Naive thymus-derived CD4-positive, alpha-beta T cell (primary cell): ENCODE measurements at regions not wholly inside any gene's neighbourhood (a gene's known extent, or its start where the extent isn't known, plus 50 kb on each side); places are given as distances from the start of the nearest gene placed in this dataset.

ENCODE experiments used
- ATAC-seq: fragments of 150-1000 bp; cut with Tn5 transposase; 2 replicates; pipeline ENCODE4 v1.10.0; 2021; ENCODE audit warnings: mild to moderate bottlenecking, moderate library complexity
- CTCF ChIA-PET: fragments of 350-600 bp; sonication (Branson Sonifier 250); formaldehyde crosslinking; loops from one replicate; lab custom pipeline; 2021; ENCODE audit warnings: antibody characterized with exemption; lab: Charles Lee
- POLR2A ChIA-PET: fragments of 350-600 bp; sonication (Branson Sonifier 250); formaldehyde crosslinking; loops from one replicate; lab custom pipeline; 2021; ENCODE audit warnings: antibody characterized with exemption, inconsistent platforms; lab: Charles Lee
- DNase-seq, 9 donors: peaks; one replicate each; pipeline versions ENCODE4 v3.0.0 to v3.0.0-alpha.2; 2020 to 2022; ENCODE audit warnings: mixed read lengths in 1 of 9
- H3K27ac ChIP-seq: one replicate; pipeline ENCODE4 v1.7.0; 2013; ENCODE audit warnings: mild to moderate bottlenecking, low read depth, low read length, moderate library complexity
- H3K27me3 ChIP-seq, 2 donors: one replicate each; pipeline ENCODE4 v1.7.0; 2013; ENCODE audit warnings: low read length in 2 of 2, mild to moderate bottlenecking in 2 of 2, moderate library complexity in 2 of 2; ENCODE audit not compliant: control insufficient read depth in 2 of 2, insufficient read depth in 2 of 2
- H3K36me3 ChIP-seq, 3 experiments: 1 replicate in 2 of 3; 2 replicates in 1 of 3; pipeline ENCODE4 v1.7.0; 2013; ENCODE audit warnings: low read length in 3 of 3, mild to moderate bottlenecking in 3 of 3, moderate library complexity in 1 of 3; ENCODE audit not compliant: insufficient read depth in 3 of 3, control insufficient read depth in 2 of 3
- H3K4me1 ChIP-seq, 2 donors: one replicate each; pipeline ENCODE4 v1.7.0; 2013; ENCODE audit warnings: low read length in 2 of 2, mild to moderate bottlenecking in 2 of 2, moderate library complexity in 1 of 2; ENCODE audit not compliant: control insufficient read depth in 2 of 2, insufficient read depth in 2 of 2
- H3K4me3 ChIP-seq: 2 replicates; pipeline ENCODE4 v1.7.0; 2013; ENCODE audit warnings: mild to moderate bottlenecking, low read length
- H3K9me3 ChIP-seq, 3 experiments: 1 replicate in 2 of 3; 2 replicates in 1 of 3; pipeline ENCODE4 v1.7.0; 2013; ENCODE audit warnings: low read length in 3 of 3; ENCODE audit not compliant: control insufficient read depth in 2 of 3
- H3K27ac Mint-ChIP-seq, 9 donors: one replicate each; pipeline ENCODE4 v1.8.0; 2020 to 2022; ENCODE audit warnings: mixed read lengths in 9 of 9, mild to moderate bottlenecking in 8 of 9, moderate library complexity in 5 of 9, inconsistent platforms in 2 of 9
- H3K27me3 Mint-ChIP-seq, 5 donors: one replicate each; pipeline ENCODE4 v1.8.0; 2021 to 2022; ENCODE audit warnings: mixed read lengths in 5 of 5, mild to moderate bottlenecking in 1 of 5
- H3K36me3 Mint-ChIP-seq, 5 donors: one replicate each; pipeline ENCODE4 v1.8.0; 2020 to 2022; ENCODE audit warnings: mixed read lengths in 5 of 5, mild to moderate bottlenecking in 3 of 5, inconsistent platforms in 1 of 5
- H3K4me1 Mint-ChIP-seq, 7 donors: one replicate each; pipeline ENCODE4 v1.8.0; 2020 to 2022; ENCODE audit warnings: mixed read lengths in 7 of 7, mild to moderate bottlenecking in 3 of 7, inconsistent platforms in 1 of 7
- H3K4me3 Mint-ChIP-seq, 10 donors: one replicate each; pipeline ENCODE4 v1.8.0; 2020 to 2022; ENCODE audit warnings: mild to moderate bottlenecking in 10 of 10, mixed read lengths in 10 of 10, moderate library complexity in 6 of 10, inconsistent platforms in 2 of 10
- H3K9me3 Mint-ChIP-seq, 11 donors: one replicate each; pipeline ENCODE4 v1.8.0; 2020 to 2022; ENCODE audit warnings: mixed read lengths in 11 of 11, mild to moderate bottlenecking in 4 of 11, inconsistent platforms in 1 of 11, moderate library complexity in 1 of 11
- intact Hi-C, 2 donors: fragments of 100-400 bp; cut with micrococcal nuclease; formaldehyde crosslinking; loops; one replicate each; pipeline ENCODE4 v1.15.1; 2023

DNA sequence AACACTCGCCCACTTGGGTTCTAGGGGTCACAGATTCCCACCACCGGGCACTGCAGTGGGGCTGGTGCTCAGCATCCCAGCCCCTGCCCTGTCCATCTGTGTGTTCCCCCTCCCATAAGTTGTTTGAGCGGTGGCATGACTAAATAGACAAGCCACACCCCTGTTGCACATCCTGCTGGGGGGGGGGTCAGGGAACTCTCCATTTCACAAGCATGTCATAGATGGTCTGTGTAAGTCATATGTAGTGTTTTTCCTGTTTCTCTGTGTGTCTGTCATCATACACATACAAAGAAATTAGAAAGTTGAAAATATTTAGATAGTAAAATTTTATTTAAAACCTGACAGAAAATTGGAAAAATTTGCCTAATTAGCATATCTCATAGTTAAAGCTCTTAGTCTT is 270.2 kb downstream of the IPO8 start:
- H3K36me3 Mint-ChIP-seq, result peaks cover 0 to 8% (median 0%) of the 10 kb centered on the region in 5 donors
- Histone ChIP-seq H3K27me3 (no peaks in the 10 kb centered on the region), H3K36me3 (no peaks in the 10 kb centered on the region), H3K4me3 (no peak overlapping the region), H3K9me3 (no peaks in the 10 kb centered on the region), H3K27ac (no peak overlapping the region), H3K4me1 (no peaks in the 10 kb centered on the region)
- ATAC-seq (no peak), DNase-seq (no peak)
- CTCF ChIA-PET, result no interaction called here
- intact Hi-C loops, result no loop called here
- POLR2A ChIA-PET, result no interaction called here
- no peaks in the 10 kb centered on the region for H3K4me1 Mint-ChIP-seq
- H3K4me3 Mint-ChIP-seq, result no peak overlapping the region
- peaks cover 0 to 4% (median 0%) of the 10 kb centered on the region in 5 donors for H3K27me3 Mint-ChIP-seq
- no peak overlapping the region for H3K27ac Mint-ChIP-seq
- H3K9me3 Mint-ChIP-seq, result peaks cover 2 to 17% (median 10%) of the 10 kb centered on the region in 11 donors

- H3K27ac Mint-ChIP-seq, result no peak overlapping the region
- DNase-seq (no peak), ATAC-seq (no peak)
- intact Hi-C loops, result no loop called here
- no peaks in the 10 kb centered on the region for H3K4me1 ChIP-seq
- no peak overlapping the region for H3K4me3 Mint-ChIP-seq
- POLR2A ChIA-PET, result no interaction called here
- H3K27me3 Mint-ChIP-seq, result peaks cover 0 to 4% (median 0%) of the 10 kb centered on the region in 5 donors
- peaks cover 0 to 8% (median 0%) of the 10 kb centered on the region in 5 donors for H3K36me3 Mint-ChIP-seq
- no peak overlapping the region for H3K27ac ChIP-seq
- H3K4me1 Mint-ChIP-seq, result no peaks in the 10 kb centered on the region
- H3K4me3 ChIP-seq, result no peak overlapping the region
- no peaks in the 10 kb centered on the region for H3K27me3 ChIP-seq
- no peaks in the 10 kb centered on the region for H3K36me3 ChIP-seq
- CTCF ChIA-PET, result no interaction called here
- peaks cover 3 to 25% (median 10%) of the 10 kb centered on the region in 11 donors for H3K9me3 Mint-ChIP-seq
- no peaks in the 10 kb centered on the region for H3K9me3 ChIP-seq
These were observed 272.3 kb downstream of the IPO8 start for GRCh38 chr12:30423330-30423729.

DNA sequence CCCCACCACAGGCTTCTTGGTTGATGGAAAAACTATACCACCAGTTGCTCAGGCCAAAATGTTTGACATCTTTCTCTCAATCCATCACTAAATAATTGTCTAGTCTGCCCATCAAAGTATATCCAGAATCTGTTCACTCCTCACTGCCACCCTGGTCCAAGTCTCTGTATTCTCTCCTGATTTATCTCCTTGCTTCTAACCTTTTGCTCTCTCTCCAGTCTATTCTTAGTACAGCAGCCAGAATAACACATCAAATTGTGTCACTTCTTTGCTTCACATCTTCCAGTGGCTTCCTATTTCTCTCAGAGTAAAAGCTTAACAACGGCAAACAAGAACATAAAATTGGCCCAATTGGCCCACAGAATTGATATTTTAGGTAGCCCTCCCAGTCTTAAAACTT is 272.8 kb downstream of the IPO8 start:
- no peaks in the 10 kb centered on the region for H3K4me1 ChIP-seq
- H3K36me3 Mint-ChIP-seq, result peaks cover 0 to 8% (median 0%) of the 10 kb centered on the region in 5 donors
- H3K27me3 ChIP-seq, result no peaks in the 10 kb centered on the region
- ChIA-PET CTCF (no interaction called here), POLR2A (no interaction called here)
- peaks cover 0 to 5% (median 0%) of the 10 kb centered on the region in 5 donors for H3K27me3 Mint-ChIP-seq
- H3K9me3 Mint-ChIP-seq, result peaks cover 3 to 28% (median 10%) of the 10 kb centered on the region in 11 donors
- H3K4me3 Mint-ChIP-seq, result no peak overlapping the region
- H3K36me3 ChIP-seq, result no peaks in the 10 kb centered on the region
- H3K4me3 ChIP-seq, result no peak overlapping the region
- H3K4me1 Mint-ChIP-seq, result no peaks in the 10 kb centered on the region
- DNase-seq (no peak), ATAC-seq (no peak)
- H3K9me3 ChIP-seq, result no peaks in the 10 kb centered on the region
- H3K27ac ChIP-seq, result no peak overlapping the region
- intact Hi-C loops, result no loop called here
- no peak overlapping the region for H3K27ac Mint-ChIP-seq

GRCh38 chr12:30420561-30420960 is 275.1 kb downstream of the IPO8 start:
- no peaks in the 10 kb centered on the region for H3K36me3 ChIP-seq
- H3K4me3 ChIP-seq, result no peak overlapping the region
- no peak overlapping the region for H3K27ac ChIP-seq
- Mint-ChIP-seq H3K27ac (no peak overlapping the region), H3K27me3 (peaks cover 0 to 5% (median 0%) of the 10 kb centered on the region in 5 donors), H3K4me1 (no peaks in the 10 kb centered on the region), H3K9me3 (peaks cover 3 to 28% (median 10%) of the 10 kb centered on the region in 11 donors), H3K36me3 (peaks cover 0 to 8% (median 0%) of the 10 kb centered on the region in 5 donors), H3K4me3 (no peak overlapping the region)
- no peak for ATAC-seq
- no peak for DNase-seq
- intact Hi-C loops, result no loop called here
- H3K4me1 ChIP-seq, result no peaks in the 10 kb centered on the region
- CTCF ChIA-PET, result no interaction called here
- H3K27me3 ChIP-seq, result no peaks in the 10 kb centered on the region
- POLR2A ChIA-PET, result no interaction called here
- no peaks in the 10 kb centered on the region for H3K9me3 ChIP-seq

DNA sequence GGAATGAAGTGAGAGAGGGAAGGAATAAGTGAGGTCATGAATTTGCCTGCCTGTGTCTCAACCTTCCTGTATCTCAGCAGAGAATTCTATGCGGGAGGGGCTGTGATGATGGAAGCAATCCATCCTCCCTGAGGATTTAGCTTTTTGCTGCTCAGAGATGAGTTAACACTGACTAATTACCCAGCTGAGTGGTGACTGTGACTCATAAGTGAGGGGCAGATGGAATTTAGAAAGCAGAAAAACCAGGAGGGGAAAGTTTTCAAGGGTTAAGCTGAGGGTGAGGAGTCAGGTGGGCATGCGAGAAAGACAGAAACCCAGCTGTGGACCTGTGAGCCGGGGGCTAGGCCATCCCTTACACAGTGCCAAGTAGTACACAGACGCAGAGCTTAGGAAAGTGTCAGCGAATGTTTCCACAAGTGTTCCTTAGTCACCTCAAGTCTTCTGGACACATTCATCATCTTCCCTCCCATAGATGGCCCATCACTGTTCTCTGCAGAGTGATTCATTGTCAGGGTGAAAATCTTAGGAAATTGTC is 277.9 kb downstream of the IPO8 start:
- CTCF ChIA-PET, result no interaction called here
- H3K27ac Mint-ChIP-seq, result no peak overlapping the region

DNA sequence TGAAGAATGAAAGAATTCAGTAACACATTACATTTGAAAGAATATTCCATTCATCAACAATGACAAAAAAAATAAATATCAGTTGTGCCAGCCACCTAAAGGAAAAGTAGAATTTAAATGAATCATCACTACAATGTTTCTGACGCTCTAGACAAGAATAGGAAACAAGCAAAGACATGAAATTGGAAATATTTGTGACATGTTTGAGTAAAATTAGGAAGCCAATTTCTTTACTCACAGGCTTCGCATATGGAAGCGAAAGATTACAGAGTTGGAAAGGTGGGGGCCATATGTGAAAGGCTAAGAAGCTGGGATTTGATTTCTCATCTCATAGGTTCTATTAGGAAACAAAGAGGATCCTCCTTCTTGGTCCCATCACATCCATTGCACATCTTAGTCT is 279.0 kb downstream of the IPO8 start:
- no peak overlapping the region for H3K4me3 Mint-ChIP-seq
- CTCF ChIA-PET, result no interaction called here
- Histone ChIP-seq H3K4me1 (no peaks in the 10 kb centered on the region), H3K27ac (no peak overlapping the region), H3K36me3 (no peaks in the 10 kb centered on the region), H3K4me3 (no peak overlapping the region), H3K27me3 (no peaks in the 10 kb centered on the region), H3K9me3 (no peaks in the 10 kb centered on the region)
- no peaks in the 10 kb centered on the region for H3K36me3 Mint-ChIP-seq
- H3K27me3 Mint-ChIP-seq, result peaks cover 0 to 5% (median 0%) of the 10 kb centered on the region in 5 donors
- intact Hi-C loops, result no loop called here
- no peaks in the 10 kb centered on the region for H3K4me1 Mint-ChIP-seq
- H3K27ac Mint-ChIP-seq, result no peak overlapping the region
- no peak for DNase-seq
- H3K9me3 Mint-ChIP-seq, result peaks cover 0 to 11% (median 0%) of the 10 kb centered on the region in 11 donors
- POLR2A ChIA-PET, result no interaction called here
- ATAC-seq, result no peak

More for the DNA sequence above, 277.9 kb downstream of the IPO8 start:
- H3K4me1 Mint-ChIP-seq, result no peaks in the 10 kb centered on the region
- H3K27me3 ChIP-seq, result no peaks in the 10 kb centered on the region
- intact Hi-C loops, result no loop called here
- no peaks in the 10 kb centered on the region for H3K36me3 ChIP-seq
- H3K4me1 ChIP-seq, result no peaks in the 10 kb centered on the region
- POLR2A ChIA-PET, result no interaction called here
- no peaks in the 10 kb centered on the region for H3K9me3 ChIP-seq
- ATAC-seq (no peak), DNase-seq (no peak)
- H3K27me3 Mint-ChIP-seq, result peaks cover 0 to 5% (median 0%) of the 10 kb centered on the region in 5 donors
- H3K36me3 Mint-ChIP-seq, result no peaks in the 10 kb centered on the region
- H3K27ac ChIP-seq, result no peak overlapping the region
- no peak overlapping the region for H3K4me3 Mint-ChIP-seq
- H3K4me3 ChIP-seq, result no peak overlapping the region
- peaks cover 0 to 13% (median 1%) of the 10 kb centered on the region in 11 donors for H3K9me3 Mint-ChIP-seq

DNA sequence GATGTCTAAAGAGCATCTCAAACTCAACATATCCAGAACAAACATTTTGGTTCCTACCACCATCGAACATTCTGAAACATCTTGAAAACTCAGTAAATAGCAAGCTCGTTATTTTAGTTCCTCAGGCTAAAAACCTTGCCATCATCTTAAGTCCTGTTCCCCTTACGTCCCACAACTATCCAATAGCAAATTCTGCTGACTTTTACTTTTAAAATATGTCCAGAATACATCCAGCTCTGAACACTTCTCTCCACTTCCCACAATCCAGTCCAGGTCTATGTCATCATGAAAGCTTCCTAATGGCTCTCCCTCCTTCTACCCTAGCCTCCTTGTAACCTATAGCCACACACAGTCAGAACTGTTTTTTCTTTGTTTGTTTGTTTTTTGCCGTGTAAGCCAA is 279.9 kb downstream of the IPO8 start:
- ChIA-PET POLR2A (no interaction called here), CTCF (no interaction called here)
- intact Hi-C loops, result no loop called here
- no peaks in the 10 kb centered on the region for H3K4me1 ChIP-seq
- DNase-seq (no peak), ATAC-seq (no peak)
- H3K27me3 ChIP-seq, result no peaks in the 10 kb centered on the region
- H3K36me3 ChIP-seq, result no peaks in the 10 kb centered on the region
- Mint-ChIP-seq H3K9me3 (peaks cover 0 to 11% (median 0%) of the 10 kb centered on the region in 11 donors), H3K36me3 (no peaks in the 10 kb centered on the region), H3K4me3 (no peak overlapping the region), H3K4me1 (no peaks in the 10 kb centered on the region), H3K27me3 (peaks cover 0 to 5% (median 0%) of the 10 kb centered on the region in 5 donors), H3K27ac (no peak overlapping the region)
- H3K4me3 ChIP-seq, result no peak overlapping the region
- no peak overlapping the region for H3K27ac ChIP-seq
- H3K9me3 ChIP-seq, result no peaks in the 10 kb centered on the region
